ENCODE measurements at regions not wholly inside any gene's neighbourhood (a gene's known extent, or its start where the extent isn't known, plus 50 kb on each side); places are given as distances from the start of the nearest gene placed in this dataset.

GRCh38 chr16:86762095-86762494 is 183.7 kb downstream of the FOXL1 start:
- ChIA-PET CTCF (interaction anchor here (1.1 to 4.6 kb wide), 10 partner anchors 9 to 300 kb away, joined by 3 to 23 read pairs (median 8); no protein-coding TSS in a partner anchor), POLR2A (no interaction called here)
- Histone ChIP-seq H3K4me2 (peak overlapping the region; percentile 66), H3K27ac (no peak overlapping the region; a peak in 1 of 6 replicates), H3K4me1 (no peaks in the 10 kb centered on the region), H3K9me3 (no peaks in the 10 kb centered on the region), H3K4me3 (no peak overlapping the region)
- no peak for FAIRE-seq
- ATAC-seq: no peak
- TF ChIP-seq TFCP2L1 (CRISPR knock-in tag; IDR thresholded peaks at IDR 0.05) (no peak), FOSB (CRISPR knock-in tag; IDR thresholded peaks at IDR 0.05) (no peak), HOXA7 (CRISPR knock-in tag; IDR thresholded peaks at IDR 0.05) (no peak), HES2 (IDR thresholded peaks at IDR 0.05) (no peak), RNF2 (IDR thresholded peaks at IDR 0.05; ENCODE audit: borderline replicate concordance, low read depth) (no peak), EP300 (IDR thresholded peaks at IDR 0.05) (no peak), NPAS2 (CRISPR knock-in tag; IDR thresholded peaks at IDR 0.05; ENCODE audit: borderline replicate concordance) (no peak), MAX (IDR thresholded peaks at IDR 0.05) (no peak), E2F6 (IDR thresholded peaks at IDR 0.05; ENCODE audit: borderline replicate concordance, low read depth) (no peak), MAZ (IDR thresholded peaks at IDR 0.05; ENCODE audit: borderline replicate concordance, low read depth, low read length) (no peak), JUN (IDR thresholded peaks at IDR 0.05) (no peak), REST (IDR thresholded peaks at IDR 0.05) (no peak), MAFK (IDR thresholded peaks at IDR 0.05; ENCODE audit: partially characterized antibody) (no peak), HOXB13 (CRISPR knock-in tag; IDR thresholded peaks at IDR 0.05; ENCODE audit: low read depth) (no peak)
- WGBS (ENCODE audit: missing lambda C conversion rate): 64% methylated on average over 9 of the region's 9 CpGs
- DNase-seq (ENCODE audit: low read depth in 1 of 2, low spot score in 1 of 2): no peak

GRCh38 chr16:86763819-86764218 is 185.5 kb downstream of the FOXL1 start:
- H3K9me3 ChIP-seq: no peaks in the 10 kb centered on the region
- H3K27ac ChIP-seq: no peak overlapping the region
- ChIA-PET POLR2A (no interaction called here), CTCF (interaction anchor here (0.9 to 4.6 kb wide), 6 partner anchors 12 to 515 kb away, joined by 3 to 23 read pairs (median 4); no protein-coding TSS in a partner anchor)
- peaks cover 2% of the 10 kb centered on the region; the same call in 2 of the 3 replicates for H3K4me1 ChIP-seq
- DNase-seq (ENCODE audit: low read depth in 1 of 2, low spot score in 1 of 2) (no peak), ATAC-seq (no peak), FAIRE-seq (no peak)
- no peak overlapping the region for H3K4me2 ChIP-seq
- TF ChIP-seq EHF (CRISPR knock-in tag; IDR thresholded peaks at IDR 0.05) (no peak), BHLHE40 (IDR thresholded peaks at IDR 0.05; ENCODE audit: low read depth, low read length) (no peak), HEYL (CRISPR knock-in tag; IDR thresholded peaks at IDR 0.05) (no peak), JUNB (IDR thresholded peaks at IDR 0.05) (no peak), ZFP36 (IDR thresholded peaks at IDR 0.05; ENCODE audit: borderline replicate concordance, partially characterized antibody) (no peak), CBX2 (IDR thresholded peaks at IDR 0.05; ENCODE audit: borderline replicate concordance, low read depth) (no peak), MAFK (IDR thresholded peaks at IDR 0.05; ENCODE audit: partially characterized antibody) (no peak), RARB (CRISPR knock-in tag; IDR thresholded peaks at IDR 0.05) (no peak), PBX3 (IDR thresholded peaks at IDR 0.05) (no peak), SREBF2 (IDR thresholded peaks at IDR 0.05) (no peak), RCOR1 (IDR thresholded peaks at IDR 0.05; ENCODE audit: low read depth, low read length) (no peak), BCL3 (IDR thresholded peaks at IDR 0.05) (no peak), RNF2 (IDR thresholded peaks at IDR 0.05; ENCODE audit: borderline replicate concordance, low read depth) (no peak), FOSL2 (IDR thresholded peaks at IDR 0.05) (no peak), FOSL2 (CRISPR knock-in tag; IDR thresholded peaks at IDR 0.05) (no peak), CHD2 (IDR thresholded peaks at IDR 0.05; ENCODE audit: low read length, partially characterized antibody) (no peak), EHMT2 (IDR thresholded peaks at IDR 0.05; ENCODE audit: low read depth) (no peak)
- H3K4me3 ChIP-seq: no peak overlapping the region
- WGBS (ENCODE audit: missing lambda C conversion rate): 92% methylated on average over 12 of the region's 12 CpGs

Data from A549 (cell line).